DMS 273 (cell line): ENCODE measurements at regions not wholly inside any gene's neighbourhood (a gene's known extent, or its start where the extent isn't known, plus 50 kb on each side); places are given as distances from the start of the nearest gene placed in this dataset.
"Not testable (repeated sequence)": the region's sequence is repeated elsewhere in the genome, so short reads cannot be mapped to it uniquely, and the experiment has no call there.

Experiments
- DNase-seq: peaks from one replicate; lab custom pipeline; 2025; ENCODE audit not compliant: unreplicated experiment; lab: John Stamatoyannopoulos, UW

DNA sequence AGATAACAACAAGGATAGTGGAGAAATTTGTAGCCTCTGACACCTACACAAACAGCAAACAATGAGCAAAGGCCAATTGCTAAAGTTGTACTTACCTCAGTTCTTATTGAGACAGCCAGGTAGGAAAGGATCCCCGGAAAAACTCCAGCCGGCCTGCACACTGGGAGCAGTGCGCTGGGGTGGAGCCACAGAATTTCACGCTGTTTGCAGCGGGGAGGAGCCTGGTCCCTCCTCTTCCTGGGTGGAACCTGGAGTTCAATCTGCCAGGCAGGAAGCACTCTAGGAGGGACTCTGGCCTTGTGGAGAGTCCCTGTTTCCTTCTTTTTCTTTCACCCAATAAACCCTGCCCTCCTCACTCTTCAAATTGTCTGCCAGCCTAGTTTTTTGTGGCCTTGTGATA, 382.6 kb upstream of the TGIF2LX start:
- not testable (repeated sequence) for DNase-seq

DNA sequence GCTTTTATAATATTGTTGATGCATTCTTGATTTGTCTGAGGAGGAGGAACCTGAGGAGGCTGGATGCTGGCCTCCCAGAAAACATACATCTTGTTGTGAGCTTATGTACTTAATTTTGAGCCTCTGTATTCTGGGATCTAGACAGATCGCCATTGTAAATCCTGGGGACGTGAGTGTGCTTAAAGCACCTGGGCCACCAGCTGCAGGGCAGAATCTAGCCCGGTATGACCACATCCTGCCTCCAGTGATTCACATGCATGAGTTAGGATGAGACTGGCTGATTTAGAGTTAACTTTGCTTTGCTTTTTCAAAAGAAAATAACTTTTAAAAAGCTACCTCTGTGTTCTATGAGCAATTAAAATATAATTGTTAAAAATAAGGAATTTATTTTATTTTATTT, 364.6 kb upstream of the TGIF2LX start:
- DNase-seq, result not testable (repeated sequence)

DNA sequence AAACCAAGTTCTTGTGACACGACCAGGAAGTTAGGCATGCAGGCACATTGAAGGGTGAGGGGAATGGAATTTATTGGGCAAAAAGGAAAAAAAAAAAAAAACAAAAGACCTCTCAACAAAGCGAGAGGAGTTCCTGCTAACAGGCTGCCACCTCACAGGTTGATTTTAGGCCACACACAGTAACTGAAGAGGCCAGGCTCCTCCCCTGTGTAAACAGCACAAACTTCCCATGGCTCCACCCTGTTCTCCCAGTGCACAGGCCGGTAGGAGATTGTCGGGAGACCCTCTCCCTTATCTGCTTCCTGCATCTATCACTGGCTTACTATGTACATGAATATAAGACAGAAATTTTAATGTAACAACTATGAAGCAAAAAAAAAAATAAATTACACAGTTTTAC, 359.6 kb upstream of the TGIF2LX start:
- not testable (repeated sequence) for DNase-seq

DNA sequence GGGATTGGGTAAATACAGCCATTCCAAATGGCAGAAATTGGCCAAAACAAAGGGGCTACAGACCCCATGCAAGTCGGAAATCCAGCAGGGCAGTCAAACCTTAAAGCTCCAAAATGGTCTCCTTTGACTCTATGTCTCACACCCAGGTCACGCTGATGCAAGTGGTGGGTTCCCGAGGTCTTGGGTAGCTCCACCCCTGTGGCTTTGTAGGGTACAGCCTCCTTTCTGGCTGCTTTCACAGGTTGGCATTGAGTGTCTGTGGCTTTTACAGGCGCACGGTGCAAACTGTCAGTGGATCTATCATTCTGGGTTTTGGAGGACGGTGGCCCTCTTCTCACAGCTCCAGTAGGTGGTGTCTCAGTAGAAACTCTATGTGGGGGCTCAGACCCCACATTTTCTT, 358.6 kb upstream of the TGIF2LX start:
- DNase-seq, result not testable (repeated sequence)

DNA sequence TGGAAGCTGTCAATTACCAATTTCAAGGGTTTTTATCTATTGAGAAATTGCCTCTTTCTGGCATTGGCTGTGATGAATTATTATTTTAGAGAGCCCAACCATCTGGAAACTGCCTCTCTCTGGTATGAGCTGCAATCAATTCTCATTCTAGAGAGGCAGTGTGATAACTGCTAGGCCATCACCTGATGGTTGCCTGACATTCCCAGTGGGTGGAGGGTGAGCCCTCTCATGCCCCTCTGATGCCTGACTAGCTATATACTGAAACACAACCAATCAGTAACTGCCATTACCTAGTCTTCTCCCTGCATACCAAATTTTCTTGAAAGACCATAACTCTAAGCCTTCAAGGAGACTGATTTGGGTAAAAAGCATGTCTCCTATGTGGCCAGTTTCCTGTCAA, 353.9 kb upstream of the TGIF2LX start:
- DNase-seq, result not testable (repeated sequence)

DNA sequence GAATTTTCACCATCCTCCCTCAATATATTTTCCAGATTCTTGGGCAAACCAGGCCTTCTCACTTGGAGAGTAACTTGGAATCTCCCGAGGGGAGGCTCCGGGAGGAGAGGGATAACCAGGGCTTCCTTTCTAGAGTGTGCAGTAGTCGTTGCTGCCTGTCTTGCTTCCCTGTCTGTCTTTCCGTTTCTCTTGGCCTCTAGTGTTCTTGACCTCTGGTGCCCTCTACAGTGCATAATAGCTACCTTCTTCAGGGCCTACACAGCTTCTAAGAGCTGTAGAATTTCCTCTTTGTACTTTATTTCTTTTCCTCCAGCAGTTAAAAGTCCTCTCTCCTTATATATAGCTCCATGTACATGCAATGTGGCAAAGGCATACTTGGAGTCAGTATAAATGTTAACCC, 339.8 kb upstream of the TGIF2LX start:
- DNase-seq, result not testable (repeated sequence)

DNA sequence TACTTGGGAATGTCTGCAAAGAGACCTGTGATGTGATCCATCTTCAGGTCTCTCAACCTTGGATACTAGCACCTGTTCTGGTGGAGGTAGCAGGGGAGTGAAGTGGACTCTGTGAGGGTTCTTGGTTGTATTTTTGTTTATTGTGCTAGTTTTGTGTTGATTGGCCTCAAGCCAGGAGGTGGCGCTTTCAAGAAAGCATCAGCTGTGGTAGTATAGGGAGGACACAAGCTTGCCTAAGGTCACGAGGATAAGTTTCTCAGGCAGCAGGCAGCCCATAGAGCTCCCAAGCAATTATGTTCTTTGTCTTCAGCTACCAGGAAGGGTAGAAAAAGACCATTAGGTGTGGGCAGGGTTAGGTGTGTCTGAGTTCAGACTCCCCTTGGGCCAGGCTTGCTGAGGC, 289.9 kb upstream of the TGIF2LX start:
- not testable (repeated sequence) for DNase-seq

DNA sequence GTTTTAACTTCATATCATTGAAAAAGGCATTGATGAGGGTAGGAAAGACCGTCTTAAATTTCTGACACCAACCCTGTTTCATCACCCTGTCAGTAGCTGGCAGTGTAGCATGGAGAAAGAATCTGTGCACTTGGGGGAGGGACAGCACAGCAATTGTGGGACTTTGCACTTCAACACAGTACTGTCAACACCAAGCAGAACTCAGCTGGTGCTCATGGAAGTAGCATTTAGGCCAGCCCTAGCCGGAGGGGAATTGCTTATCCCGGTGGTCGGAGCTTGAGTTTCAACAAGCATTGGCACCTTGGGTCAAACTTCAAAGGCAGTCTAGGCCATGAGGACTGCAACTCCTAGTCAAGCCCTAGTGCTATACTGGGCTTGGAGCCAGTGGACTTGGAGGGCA, 285.8 kb upstream of the TGIF2LX start:
- not testable (repeated sequence) for DNase-seq

DNA sequence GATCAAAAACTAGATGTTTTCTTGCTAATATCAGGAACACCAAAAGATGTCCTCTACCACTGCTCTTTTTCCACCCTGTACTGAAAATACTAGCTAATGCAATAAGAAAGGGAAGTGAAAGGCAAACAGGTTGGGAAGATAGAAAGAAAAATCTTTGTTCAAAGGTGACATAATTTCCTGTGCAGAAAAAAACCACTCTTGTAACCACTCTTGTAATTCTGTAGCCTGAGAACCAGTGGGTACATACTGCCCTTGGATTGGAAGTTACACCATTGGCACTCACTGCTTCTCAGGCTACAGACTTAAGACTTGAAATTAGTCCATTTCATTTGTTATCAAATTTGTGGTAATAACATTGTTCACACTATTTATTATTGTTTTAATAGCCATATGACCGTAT, 263.0 kb upstream of the TGIF2LX start:
- DNase-seq, result not testable (repeated sequence)

DNA sequence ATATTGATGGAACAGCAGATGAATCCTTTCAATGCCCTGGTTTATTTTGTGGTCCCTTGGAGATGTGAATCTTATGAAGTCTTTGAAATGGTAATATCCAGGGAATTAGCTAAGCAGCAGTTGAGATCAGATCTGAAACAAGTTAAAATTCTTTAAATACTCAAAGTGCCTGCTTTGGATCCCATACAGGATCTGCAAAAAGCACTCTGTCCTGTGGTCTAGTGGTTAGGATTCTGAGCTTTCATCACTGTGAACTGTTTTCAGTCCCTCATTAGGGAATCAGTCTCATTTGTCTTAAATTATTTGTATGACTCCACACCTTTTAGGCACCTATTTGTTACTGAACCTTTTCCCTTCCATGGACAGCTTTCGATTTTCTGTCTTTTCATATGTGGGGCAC, 215.2 kb upstream of the TGIF2LX start:
- DNase-seq, result not testable (repeated sequence)

DNA sequence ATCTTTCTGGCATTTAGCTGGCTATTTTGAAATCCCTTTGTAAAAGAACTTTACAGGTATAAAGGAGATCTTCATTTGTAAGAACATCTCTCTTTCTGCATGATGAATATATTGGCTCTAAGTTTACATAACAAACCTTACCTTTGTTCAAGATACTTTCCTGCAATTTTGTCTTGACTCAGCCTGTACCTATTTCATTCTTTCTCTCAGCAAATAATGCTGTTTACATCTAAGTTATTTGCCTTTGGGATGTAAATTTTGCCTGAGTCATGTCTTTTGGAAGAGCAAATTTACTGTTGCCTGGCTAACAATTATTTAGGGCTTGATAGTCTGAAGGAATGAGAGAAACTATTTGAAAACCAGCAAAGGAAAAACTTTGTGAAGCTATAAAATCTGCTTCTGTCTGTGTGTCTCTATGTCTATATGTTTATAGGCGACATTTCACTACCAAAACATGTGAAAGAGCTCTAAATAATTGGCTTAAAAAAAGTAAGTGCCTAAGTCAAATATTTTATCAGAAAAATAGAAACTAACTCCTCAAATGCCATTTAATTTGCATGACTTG, 214.3 kb upstream of the TGIF2LX start:
- not testable (repeated sequence) for DNase-seq

DNA sequence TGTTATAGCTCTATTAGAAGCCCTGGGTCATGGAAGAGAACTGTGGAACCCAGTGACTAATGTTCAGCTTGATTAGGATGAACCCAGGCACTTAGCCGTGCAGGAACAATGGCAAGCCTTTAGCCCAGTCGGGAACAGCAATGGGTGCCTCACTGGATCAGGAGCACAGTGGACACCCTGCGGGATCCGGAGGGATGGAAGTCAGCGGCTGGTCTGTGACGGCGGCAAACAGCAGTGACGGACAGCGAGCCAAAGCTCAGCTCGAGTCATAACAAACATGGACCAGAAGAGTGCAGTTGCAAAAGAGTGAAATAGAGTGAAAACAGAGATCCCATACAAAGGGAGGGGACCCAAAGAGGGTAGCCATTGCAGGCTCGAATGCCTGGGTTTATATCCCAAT, 187.3 kb upstream of the TGIF2LX start:
- not testable (repeated sequence) for DNase-seq

DNA sequence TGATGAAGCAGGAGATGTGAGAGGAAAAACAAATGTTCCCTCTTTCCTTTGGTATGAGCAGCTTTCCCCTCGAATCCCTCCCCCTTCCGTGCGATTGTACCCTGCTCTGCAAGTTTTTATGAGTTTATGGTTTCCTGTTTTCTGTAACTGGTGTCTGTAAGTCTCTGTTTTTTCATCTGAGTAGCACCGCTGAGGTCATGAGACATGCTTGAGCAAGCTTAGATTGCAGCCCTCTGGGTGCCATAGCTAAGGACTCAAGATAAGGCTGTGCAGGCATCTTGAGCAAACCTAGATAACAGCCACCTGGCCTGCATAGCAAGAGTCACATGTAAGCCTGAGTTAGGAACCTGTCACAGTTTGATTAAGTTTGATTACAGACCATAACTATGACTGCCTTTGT, 165.2 kb upstream of the TGIF2LX start:
- DNase-seq, result not testable (repeated sequence)

DNA sequence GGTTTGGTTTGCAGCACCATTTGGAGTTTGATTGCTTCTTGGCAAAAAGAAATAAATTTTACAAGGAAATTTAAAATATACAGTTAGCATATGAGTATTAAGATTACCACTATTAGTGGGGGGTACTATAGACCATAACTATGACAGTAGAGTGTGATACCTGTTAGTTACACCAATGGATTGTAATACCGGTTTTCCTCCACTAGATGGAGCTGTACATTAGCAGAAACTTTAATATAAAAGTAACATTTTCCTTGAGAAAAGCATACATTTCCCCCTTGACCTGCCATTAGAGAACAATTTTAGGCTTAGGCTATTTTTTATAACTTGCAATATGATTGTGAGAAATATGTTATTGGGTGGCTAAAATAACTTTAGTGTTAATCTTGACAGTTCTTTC, 163.9 kb upstream of the TGIF2LX start:
- peak; percentile 68 for DNase-seq

DNA sequence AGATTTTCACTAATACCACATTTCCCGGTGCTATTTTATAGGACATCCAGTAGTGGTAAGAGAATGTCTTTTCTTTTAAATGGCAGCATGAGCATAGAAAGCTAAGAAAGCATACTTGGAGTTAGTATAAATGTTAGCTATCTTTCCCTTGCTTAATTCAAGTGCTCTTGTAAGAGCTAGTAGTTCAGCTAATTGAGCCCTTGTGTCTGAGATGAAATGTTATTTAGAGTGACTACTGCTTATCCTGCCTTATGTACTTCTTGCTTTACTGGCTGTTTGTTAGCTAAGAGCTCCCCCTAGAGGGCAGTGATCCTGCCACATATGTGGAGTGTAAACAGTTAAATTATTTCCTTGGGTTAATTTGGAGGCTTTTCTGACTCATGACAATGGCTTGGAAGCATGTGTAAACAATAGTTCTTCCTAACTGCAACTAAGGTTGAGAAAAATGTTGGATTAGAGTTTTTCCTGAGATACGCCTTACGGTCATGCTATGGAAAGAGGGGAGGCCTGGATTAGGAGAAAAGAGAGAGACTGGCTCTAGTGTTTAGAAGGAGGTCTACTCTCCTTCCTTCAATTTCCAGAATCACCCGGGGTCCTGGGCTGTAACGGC, 162.5 kb upstream of the TGIF2LX start:
- DNase-seq, result not testable (repeated sequence)

DNA sequence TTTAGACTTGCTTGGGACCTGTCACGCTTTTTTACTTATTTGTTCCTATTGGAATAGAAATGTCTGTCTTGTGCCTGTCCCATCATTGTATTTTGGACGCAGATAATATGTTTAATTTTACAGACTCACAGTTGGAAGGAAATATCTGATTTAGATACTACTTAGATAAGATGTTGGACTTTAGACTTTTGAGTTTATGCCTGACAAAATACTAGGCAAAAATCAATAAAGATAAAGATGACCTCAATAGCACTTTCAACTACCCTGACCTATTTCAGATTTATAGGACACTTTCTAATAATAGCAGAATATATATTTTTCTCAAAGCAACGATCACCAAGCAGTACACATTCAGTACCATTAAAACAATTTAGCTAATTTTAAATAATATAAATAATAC, 150.1 kb upstream of the TGIF2LX start:
- not testable (repeated sequence) for DNase-seq

DNA sequence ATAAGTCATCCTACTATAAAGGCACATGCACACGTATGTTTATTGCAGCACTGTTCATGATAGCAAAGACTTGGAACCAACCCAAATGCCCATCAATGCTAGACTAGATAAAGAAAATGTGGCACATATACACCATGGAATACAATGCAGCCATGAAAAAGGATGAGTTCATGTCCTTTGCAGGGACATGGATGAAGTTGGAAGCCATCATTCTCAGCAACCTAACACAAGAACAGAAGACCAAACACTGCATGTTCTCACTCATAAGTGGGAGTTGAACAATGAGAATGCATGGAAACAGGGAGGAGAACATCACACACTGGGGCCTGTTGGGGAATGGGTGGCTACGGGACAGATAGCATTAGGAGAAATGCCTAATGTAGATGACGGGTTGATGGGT, 110.3 kb upstream of the TGIF2LX start:
- DNase-seq, result not testable (repeated sequence)

DNA sequence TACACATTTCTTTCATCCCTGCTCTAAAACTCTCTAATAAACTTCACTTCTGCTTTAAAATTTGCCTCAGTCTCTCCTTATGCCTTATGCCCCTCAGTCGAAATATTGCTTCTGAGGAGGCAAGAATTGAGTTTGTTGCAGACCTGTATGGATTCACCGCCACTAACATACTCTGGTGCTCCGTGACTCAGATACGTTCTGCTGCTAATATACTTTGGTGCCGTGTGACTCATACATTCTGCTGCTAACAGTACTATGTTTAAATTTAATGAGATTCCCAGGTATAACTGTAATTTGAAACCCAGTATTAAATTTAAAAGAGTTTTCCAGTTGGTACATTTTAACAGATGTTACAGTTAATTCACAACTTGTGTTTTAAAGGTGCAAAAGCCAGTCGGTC, 82.0 kb upstream of the TGIF2LX start:
- not testable (repeated sequence) for DNase-seq

DNA sequence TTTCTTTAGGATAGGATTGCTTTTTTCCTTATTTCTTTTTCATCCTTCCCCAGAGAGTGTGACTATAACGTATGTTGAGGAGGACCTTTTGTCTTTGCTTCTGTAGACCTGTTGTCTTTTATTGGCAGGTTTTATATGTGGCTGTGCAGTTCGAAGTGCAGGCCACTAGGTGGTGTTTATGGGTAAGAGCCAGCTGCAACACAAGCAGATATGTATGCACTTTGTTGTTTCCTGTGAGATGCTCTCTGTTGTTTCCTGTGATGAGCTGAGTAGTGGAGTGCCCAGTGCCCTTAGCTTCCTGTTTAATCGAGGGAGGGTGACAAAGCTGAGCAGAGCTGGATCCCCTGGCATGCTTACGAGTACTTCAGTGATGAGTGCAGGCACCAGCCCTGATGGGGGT, 50.0 kb upstream of the TGIF2LX start:
- DNase-seq, result peak; percentile 50
